Activated gamma-delta T cell (primary cell): ENCODE measurements at regions not wholly inside any gene's neighbourhood (a gene's known extent, or its start where the extent isn't known, plus 50 kb on each side); places are given as distances from the start of the nearest gene placed in this dataset.
"Not testable (repeated sequence)": the region's sequence is repeated elsewhere in the genome, so short reads cannot be mapped to it uniquely, and the experiment has no call there.

Experiments used
- DNase-seq: peaks from one replicate; lab custom pipeline; 2025; lab: John Stamatoyannopoulos, UW

DNA sequence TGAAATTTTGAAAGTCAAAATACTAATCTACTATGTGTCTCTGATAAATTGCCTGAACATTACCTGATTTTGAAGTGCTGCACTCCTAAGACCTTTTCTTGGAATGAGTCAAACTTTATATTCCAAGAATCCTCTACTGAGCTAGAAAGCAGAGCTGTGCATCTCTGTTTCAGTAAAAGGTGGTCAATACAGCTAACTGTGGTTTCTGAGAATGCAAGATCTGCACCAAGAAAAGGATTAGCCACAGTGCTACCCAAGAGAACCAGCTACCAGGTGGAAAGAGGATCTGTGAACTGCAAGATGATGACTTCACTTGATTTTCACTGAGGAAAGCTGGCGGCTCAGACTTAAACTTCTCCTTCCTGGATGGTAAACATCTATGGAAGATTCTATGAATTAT lies 289.3 kb downstream of the LIPI start:
- DNase-seq = not testable (repeated sequence)

DNA sequence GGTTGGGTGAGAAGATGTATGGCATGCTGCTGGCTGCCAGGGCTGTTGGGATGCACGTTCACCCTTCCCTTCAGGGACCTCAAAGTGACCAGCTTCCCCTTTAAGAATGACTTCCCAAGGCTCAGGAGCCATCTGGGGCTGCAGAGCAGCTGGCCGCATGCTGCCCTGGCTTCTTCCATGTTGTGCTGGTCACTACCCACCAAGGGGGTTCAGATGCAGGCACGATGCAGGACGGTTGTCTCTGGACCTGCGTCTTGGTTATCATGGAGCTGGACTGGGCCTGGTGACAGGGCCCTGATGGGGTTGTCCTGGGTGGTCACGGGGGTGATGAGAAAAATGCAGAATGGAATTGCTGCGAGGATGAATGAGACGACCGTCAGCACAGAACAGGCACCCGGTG lies 297.8 kb downstream of the POTED start:
- DNase-seq = not testable (repeated sequence)

DNA sequence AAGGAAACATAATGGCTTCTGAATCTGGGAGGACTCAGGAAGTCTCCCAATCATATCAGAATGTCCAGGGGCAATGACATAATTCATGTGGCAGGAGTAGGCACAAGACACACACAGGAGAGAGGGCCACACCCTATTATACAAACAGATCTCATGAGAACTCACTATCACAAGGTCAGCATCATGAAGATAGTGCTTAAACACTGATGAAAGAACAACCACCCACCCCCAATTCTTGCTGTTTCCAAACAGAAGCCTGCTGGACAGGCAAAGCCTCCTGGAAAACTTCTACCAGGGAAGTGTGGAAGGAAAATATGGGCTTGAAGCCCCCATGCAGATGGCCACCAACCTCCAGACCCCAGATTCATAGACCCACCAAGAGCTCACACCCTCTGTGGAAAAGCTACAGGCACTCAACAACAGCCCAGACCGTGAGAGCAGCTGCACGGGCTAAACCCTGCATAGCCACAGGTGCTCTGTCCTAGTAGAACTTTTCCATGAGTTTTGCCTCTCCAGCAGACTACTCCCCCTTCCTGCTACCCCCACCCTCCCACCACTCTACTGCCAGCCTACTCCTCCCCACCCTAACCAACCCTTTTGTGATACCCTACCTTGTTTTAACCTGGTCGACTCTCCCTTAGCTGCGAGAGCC lies 287.1 kb downstream of the POTED start:
- not testable (repeated sequence) for DNase-seq

DNA sequence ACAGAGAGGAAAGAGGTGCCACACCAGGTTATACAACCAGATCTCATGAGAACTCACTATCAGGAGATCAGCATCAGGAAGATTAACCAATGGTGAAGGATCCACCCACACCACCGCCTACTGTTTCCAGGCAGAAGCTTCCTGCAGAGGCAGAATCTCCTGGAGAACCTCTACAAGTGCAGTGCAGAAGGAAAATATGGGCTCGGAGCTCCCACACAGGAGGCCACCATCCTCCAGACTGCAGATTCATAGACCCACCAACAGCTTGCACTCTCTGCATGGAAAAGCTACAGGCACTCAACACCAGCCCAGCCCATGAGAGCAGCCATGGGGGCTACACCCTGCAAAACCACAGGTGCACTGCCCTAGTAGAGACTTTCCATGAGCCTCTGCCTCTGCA lies 284.0 kb downstream of the POTED start:
- DNase-seq = not testable (repeated sequence)

DNA sequence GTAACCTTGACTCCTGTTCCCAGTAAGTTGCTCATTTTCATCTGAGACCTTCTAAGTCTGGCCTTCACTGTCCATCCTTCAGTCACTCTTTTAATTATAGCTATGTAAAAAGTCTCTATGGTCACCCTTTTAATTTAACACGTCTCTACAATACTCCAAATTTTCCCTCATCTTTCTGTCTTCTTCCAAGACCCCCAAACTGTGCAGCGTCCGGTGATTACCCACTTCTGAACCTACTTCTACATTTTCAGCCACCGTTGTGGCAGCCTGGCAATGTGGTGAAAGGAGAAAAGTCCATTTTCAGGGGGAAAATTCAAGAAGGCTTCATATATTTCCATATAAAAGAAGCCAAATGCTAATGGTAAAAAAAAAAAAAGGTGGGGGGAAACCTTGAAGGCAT lies 283.4 kb downstream of the POTED start:
- DNase-seq = not testable (repeated sequence)

DNA sequence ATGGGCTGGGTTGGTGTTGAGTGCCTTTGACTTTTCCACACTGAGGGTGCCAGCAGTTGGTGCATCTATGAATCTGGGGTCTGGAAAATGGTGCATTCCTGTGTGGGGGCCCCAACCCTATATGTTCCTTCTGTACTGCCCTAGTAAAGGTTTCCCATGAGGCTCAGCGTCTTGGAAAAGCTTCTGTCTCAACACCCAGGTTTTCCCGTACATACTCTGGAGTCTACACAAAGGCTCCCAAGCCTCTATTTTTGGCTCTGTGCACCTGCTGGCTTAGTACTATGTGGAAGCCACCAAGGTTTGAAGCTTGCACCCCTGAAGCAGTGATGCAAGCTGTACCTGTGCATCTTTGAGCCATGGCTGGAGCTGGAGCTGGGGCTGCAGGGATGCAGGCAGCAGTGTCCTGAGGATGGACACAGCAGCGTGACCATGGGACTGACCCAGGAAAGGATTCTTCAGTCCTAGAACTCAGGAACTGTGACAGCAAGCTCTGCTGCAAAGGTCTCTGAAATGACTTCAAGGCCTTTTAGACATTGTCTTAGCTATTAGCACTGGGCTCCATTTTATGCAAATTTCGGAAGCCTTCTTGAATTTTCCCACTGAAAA lies 282.7 kb downstream of the POTED start:
- DNase-seq = not testable (repeated sequence)

DNA sequence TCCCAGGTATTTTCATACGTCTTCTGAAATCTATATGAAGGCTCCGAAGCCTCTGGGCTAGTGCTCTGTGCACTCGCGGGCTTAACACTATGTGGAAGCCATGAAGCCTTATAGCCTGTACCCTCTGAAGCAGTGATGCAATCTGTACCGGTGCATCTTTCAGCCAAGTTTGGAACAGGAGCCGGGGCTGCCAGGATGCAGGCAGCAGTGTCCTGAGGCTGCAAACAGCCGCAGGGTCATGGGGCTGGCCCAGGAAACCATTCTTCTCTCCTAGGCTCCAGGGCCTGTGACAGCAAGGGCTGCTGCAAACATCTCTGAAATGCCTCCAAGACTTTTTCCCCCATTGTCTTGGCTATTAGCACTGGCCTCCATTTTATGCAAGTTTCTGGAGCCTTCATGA lies 279.6 kb downstream of the POTED start:
- DNase-seq = not testable (repeated sequence)

DNA sequence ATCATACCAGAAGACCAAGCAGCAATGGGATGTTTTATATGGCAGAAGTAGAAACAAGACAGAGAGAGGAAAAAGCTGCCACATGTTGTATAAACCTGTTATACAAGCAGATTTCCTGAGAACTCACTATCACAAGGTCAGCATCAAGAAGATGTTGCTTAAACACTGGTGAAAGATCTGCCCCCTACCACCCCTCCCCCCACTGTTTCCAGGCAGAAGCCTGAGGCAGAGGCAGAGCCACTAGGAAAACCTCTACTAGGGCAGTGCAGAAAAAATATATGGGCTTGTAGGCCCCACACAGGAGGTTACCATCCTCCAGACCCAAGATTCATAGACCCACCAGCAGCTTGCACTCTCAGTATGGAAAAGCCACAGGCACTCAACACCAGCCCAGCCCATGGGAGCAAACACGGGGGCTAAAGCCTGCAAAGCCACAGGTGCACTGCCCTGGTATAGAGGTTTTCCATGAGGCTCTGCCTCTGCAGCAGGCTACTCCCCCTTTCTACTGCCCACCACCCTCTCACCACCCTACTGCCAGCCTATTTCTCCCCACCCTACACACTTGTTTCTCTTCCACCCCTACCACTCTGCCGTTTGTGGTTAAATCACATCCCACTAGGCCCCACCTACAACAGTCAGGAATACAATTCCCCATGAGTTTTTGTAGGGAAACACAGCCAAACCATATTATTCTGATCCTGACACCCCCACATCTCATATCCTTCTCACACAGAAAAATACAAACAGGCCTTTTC lies 274.2 kb downstream of the POTED start:
- not testable (repeated sequence) for DNase-seq

DNA sequence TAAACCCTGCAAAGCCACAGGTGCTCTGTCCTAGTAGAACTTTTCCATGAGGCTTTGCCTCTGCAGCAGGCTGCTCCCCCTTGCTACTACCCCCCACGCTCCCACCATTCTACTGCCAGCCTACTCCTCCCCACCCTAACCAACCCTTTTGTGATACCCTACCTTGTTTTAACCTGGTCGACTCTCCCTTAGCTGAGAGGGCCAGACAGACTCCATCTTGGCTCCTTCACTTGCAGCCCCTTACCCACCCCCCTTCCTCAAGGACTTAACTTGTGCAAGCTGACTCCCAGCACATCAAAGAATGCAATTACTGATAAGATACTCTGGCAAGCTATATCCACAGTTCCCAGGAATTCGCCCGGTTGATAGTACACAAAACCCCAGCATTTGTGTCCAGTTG lies 267.9 kb downstream of the POTED start:
- not testable (repeated sequence) for DNase-seq

DNA sequence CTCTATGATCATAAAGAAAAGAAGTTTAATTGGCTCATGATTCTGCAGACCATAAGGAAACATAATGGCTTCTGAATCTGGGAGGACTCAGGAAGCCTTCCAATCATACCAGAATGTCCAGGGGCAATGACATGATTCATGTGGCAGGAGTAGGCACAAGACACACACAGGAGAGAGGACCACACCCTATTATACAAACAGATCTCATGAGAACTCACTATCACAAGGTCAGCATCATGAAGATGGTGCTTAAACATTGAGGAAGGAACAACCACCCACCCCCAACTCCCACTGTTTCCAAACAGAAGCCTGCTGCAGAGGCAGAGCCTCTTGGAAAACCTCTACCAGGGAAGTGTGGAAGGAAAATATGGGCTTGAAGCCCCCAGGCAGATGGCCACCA lies 267.4 kb downstream of the POTED start:
- not testable (repeated sequence) for DNase-seq

DNA sequence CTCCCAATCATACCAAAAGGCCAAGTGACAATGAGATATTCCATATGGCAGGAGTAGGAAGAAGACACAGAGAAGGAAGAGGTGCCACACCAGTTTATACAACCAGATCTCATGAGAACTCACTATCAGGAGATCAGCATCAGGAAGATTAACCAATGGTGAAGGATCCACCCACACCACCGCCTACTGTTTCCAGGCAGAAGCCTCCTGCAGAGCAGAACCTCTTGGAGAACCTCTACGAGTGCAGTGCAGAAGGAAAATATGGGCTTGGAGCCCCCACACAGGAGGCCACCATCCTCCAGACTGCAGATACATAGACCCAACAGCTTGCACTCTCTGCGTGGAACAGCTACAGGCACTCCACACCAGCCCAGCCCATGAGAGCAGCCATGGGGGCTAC lies 264.4 kb downstream of the POTED start:
- not testable (repeated sequence) for DNase-seq

DNA sequence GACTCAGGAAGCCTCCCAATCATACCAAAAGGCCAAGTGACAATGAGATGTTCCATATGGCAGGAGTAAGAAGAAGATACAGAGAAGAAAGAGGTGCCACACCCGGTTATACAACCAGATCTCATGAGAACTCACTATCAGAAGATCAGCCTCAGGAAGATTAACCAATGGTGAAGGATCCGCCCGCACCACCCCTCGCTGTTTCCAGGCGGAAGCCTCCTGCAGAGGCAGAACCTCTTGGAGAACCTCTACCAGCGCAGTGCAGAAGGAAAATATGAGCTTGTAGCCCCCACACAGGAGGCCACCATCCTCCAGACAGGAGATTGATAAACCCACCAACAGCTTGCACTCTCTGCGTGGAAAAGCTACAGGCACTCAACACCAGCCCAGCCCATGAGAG lies 245.1 kb downstream of the POTED start:
- no peak for DNase-seq

DNA sequence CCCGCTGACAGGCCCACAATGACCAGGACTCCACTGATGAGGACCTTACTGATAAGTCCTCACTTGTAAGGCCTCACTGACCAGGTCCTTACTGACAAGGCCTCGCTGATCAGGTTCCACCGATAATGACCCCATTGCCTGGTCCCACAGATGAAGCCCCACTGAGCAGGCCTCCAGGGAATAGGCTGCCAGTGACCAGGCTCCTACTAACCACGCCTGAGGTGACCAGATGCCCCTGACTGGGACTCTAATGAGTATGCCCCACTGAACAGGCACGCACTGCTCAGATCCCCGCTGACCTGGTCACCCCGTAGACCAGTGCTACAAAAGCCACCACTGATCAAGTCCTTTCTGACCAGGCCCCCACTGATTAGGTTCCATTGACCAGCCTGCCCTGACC lies 241.2 kb downstream of the POTED start:
- not testable (repeated sequence) for DNase-seq

DNA sequence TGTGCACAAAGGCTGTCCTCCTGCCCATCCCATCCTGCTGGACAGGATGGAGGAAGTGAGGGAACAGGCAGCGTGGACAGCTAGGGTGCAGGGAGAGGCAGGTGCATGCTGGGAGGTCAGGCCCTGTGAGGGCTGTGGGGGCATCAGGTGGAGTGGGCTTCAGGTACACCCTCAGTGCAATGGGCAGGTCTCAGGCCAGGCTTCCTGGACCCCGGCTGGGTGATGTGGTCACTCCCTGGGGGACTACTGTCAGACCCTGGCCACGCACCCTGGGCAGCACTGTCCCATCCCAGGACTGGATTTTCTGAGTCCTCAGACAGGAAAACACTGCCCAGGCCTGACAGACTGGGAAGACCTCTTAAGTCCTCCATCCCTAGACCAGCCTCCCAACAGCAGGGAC lies 239.9 kb downstream of the POTED start:
- not testable (repeated sequence) for DNase-seq

DNA sequence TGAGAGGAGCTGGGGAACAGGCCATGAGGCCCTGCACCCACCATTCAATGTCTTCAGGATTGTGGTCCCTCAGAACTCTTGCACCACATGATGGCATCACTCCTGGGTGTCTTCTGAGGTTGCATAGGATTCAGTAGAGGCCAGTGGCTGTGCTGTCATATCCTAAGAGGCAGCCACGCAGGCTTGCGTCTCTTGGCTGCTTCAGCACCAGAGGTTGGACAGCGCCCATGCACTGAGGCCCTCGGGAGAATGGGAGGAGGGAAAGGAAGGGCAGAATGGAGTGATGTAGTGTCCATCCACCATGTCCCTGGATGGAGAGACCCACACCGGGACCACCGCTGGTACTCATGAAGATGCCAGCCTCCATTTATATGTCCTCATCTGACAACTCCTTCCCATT lies 237.1 kb downstream of the POTED start:
- not testable (repeated sequence) for DNase-seq

DNA sequence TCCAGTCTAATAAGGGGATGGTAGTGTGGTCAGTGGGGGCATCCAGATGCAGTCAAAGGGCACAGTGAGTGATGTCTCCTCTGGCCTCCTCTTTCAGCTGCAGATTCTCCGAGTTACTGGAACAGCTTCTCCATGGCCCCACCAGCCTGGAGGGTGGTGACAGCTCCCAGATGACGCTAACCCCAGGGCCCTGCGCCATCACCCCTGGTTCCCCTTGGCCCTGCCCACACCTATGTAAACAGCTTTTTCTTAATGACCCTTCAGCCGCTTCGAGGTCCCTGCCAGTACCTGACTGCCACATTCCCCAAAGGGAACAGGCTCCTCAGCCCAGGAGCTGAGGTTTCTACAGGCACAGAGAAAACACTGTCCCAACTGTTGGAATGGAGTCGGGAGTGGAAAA lies 235.0 kb downstream of the POTED start:
- DNase-seq = not testable (repeated sequence)

DNA sequence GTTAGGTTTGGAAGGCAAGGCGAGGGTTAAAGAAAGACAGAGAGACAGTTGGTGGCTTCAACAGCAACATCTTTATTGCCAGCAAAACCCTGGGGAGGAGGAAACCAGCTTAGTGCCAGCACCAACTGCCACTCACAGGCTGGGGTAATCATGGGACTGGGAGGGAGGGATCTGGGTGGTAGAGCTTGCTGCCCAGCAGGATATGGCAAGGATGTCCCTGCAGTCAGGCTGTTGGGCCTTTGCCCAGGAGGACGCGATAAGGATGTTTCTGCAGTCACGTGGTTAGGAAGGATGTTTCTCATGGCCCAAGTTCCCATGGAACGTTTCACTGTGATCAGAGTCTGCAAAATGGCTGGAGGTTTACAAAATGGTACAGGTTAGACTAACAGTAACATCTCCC lies 233.5 kb downstream of the POTED start:
- not testable (repeated sequence) for DNase-seq

DNA sequence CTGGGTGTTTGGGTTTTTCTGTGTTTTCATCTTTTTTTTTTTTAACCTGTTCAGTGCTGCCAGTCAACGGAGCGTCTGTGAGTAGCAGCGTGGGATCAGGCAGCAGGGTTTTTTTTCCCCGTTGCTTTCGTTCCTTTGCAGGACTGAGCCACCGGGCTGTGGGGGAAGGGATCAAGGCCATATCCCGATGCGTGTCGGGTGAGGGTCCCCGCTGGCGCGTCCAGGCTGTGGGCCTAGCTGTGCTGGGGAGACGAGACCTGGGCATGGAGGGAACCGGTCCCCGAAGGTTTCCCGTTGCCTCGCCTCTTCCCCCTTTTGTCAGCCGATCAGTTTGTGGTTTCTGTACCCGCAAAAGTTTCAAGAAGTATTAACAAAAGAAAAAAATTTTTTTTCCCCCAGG lies 218.1 kb downstream of the POTED start:
- DNase-seq = not testable (repeated sequence)

DNA sequence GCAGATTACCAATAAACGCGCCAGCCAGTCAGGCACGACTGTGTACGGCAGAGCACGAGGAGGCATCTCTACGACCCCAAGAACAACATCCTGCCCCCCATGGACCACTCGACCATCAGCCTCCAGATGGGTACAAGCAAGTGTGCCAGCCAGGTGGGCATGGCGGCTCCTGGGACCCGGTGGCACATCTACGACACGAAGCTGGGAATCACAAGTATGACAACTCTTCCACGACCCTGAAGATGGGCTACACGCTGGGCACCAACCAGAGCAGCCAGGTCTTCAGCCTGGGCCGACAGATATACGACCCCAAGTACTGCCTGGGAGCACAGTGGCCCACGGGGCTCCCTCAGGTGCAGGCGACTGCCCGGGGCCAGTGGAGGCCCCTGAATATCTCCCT lies 217.6 kb downstream of the POTED start:
- no peak for DNase-seq

DNA sequence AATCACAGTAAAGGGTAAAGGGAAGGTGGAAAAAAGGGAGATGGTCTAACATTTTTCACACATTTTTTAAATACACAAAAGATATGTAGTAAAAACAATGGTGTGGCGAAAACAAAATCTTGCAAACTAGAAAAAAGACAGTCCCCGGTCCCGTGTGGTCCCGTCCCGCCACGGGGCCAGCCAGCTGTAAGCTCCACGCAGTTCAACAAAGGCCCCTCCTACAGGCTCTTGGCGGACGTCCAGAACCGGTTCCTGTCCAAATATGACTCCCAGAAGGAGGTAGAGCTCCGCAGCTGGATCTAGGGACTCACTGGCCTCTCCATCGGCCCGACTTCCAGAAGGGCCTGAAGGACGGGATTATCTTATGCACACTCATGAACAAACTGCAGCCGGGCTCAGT lies 216.9 kb downstream of the POTED start:
- DNase-seq = not testable (repeated sequence)

DNA sequence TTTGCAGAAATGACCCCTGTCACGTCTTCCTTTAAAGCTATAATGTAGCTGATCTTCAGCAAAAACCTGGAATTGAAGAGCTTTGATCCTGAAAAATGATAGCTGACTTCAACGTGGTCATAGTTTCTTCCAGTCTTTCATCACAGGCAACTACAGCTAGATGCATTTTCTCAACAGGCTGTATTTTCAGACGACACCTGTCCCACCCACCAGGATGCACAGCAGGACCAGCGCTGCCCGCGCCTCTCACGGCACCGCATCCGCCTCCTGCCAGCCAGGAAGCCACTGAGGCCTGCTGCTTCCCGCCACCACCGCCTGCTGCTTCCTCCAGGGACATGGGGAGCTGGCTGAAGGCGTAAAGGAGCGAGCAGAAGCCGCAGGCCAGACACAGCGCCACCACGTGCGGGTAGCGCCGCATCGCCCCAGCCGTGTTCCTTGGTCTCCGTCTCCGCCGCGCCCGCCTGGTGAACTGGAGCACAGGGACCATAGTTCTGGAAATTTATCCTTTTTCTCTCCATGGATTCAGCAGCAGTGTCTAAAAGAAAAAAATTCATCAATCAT lies 215.7 kb downstream of the POTED start:
- not testable (repeated sequence) for DNase-seq

DNA sequence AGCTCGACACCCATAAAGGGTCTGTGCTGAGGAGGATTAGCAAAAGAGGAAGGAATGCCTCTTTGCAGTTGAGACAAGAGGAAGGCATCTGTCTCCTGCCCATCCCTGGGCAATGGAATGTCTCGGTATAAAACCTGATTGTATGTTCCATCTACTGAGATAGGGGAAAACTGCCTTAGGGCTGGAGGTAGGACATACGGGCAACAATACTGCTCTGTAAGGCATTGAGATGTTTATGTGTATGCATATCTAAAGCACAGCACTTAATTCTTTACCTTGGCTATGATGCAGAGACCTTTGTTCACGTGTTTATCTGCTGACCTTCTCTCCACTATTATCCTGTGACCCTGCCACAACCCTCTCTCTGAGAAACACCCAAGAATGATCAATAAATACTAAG lies 210.7 kb downstream of the POTED start:
- not testable (repeated sequence) for DNase-seq

DNA sequence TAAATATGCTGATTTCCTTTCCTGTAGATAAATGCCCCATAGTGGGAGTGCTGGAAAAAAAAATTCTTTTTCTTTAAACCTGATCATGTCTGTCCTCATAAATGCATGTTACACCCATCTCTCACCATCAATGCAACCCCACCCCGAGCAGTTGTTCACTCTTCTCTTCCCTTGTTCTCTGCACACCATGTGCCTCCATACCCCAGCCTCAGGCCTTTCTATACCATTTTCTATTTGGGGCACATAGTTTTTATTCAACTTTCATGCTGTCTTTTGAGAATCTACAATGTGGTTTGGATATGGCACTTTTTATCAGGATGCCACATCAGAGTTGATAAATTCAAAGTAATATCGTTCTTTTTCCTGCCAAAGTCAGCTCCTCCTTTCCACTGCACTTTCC lies 202.6 kb downstream of the POTED start:
- not testable (repeated sequence) for DNase-seq
